Panc1 (cell line): ENCODE measurements at regions not wholly inside any gene's neighbourhood (a gene's known extent, or its start where the extent isn't known, plus 50 kb on each side); places are given as distances from the start of the nearest gene placed in this dataset.

Source experiments
- ATAC-seq: fragments of 200-7000 bp; cut with Tn5 transposase; 2 replicates; pipeline ENCODE4 v1.9.1; 2020; ENCODE audit warnings: mild to moderate bottlenecking, moderate library complexity
- BruUV-seq: library from RNA; stranded (reverse); fragments of 400-500 nt; replicated peaks from 2 replicates; lab custom pipeline; 2021; lab: Mats Ljungman, UMichigan
- CTCF ChIA-PET: fragments of 300-600 bp; sonication (Branson Sonifier 250); formaldehyde crosslinking; loops from one replicate; lab custom pipeline; 2022; ENCODE audit warnings: antibody characterized with exemption; lab: Charles Lee
- POLR2A ChIA-PET: fragments of 300-600 bp; sonication (Branson Sonifier 250); formaldehyde crosslinking; loops from one replicate; lab custom pipeline; 2022; ENCODE audit warnings: antibody characterized with exemption; lab: Charles Lee
- DNase-seq: peaks from one replicate; pipeline ENCODE4 v3.0.0-alpha.2; 2010; ENCODE audit warnings: low read depth, low spot score
- H3K27ac ChIP-seq: 2 replicates; pipeline ENCODE4 v1.5.1; 2011; ENCODE audit warnings: mild to moderate bottlenecking, low read length, inconsistent platforms
- H3K27me3 ChIP-seq: fragments of 200-500 bp; sonication (Bioruptor generic); 2 replicates; pipeline ENCODE4 v1.6.0; 2014; ENCODE audit warnings: low read length, inconsistent platforms; ENCODE audit not compliant: control insufficient read depth, insufficient read depth
- H3K36me3 ChIP-seq: fragments of 200-500 bp; sonication (Bioruptor generic); 2 replicates; pipeline ENCODE4 v1.5.1; 2014; ENCODE audit warnings: inconsistent platforms, mild to moderate bottlenecking, low read length, moderate library complexity; ENCODE audit not compliant: control insufficient read depth, insufficient read depth
- H3K4me1 ChIP-seq: 2 replicates; pipeline ENCODE4 v1.5.1; 2011; ENCODE audit warnings: inconsistent platforms, mild to moderate bottlenecking, low read length, moderate library complexity; ENCODE audit not compliant: control insufficient read depth, insufficient read depth
- H3K4me3 ChIP-seq, 2 experiments: 2 replicates each; pipeline ENCODE4 v1.5.1; 2011 to 2012; ENCODE audit warnings: low read depth in 2 of 2, low read length in 2 of 2, mild to moderate bottlenecking in 2 of 2, inconsistent platforms in 1 of 2, moderate library complexity in 1 of 2
- H3K9me3 ChIP-seq: fragments of 200-500 bp; sonication (Bioruptor generic); 2 replicates; pipeline ENCODE4 v1.5.1; 2014; ENCODE audit warnings: low read depth, mild to moderate bottlenecking, inconsistent platforms, low read length, moderate library complexity; ENCODE audit not compliant: control insufficient read depth, insufficient read depth
- POLR2AphosphoS5 ChIP-seq: IDR thresholded peaks from 2 replicates; pipeline ENCODE4 v1.6.1; 2012; ENCODE audit warnings: mild to moderate bottlenecking, low read depth, low read length, moderate library complexity
- SIN3A ChIP-seq: IDR thresholded peaks from 2 replicates; pipeline ENCODE4 v1.6.1; 2012; ENCODE audit warnings: low read depth, mild to moderate bottlenecking, low read length, moderate library complexity, borderline replicate concordance; ENCODE audit not compliant: insufficient read depth
- TCF7L2 ChIP-seq: IDR thresholded peaks from 2 replicates; pipeline ENCODE4 v1.6.1; 2011; ENCODE audit warnings: mild to moderate bottlenecking, low read depth, low read length, inconsistent platforms
- in situ Hi-C: cut with HindIII; loops from 2 replicates; pipeline ENCODE4 v1.10.0; 2016; ENCODE audit warnings: low sequenced_read_pairs, low pct_unique_long_range_greater_than_20kb
- intact Hi-C: fragments of 100-400 bp; cut with micrococcal nuclease; formaldehyde crosslinking; loops from one replicate; pipeline ENCODE4 v1.10.0; 2022; ENCODE audit not compliant: unreplicated experiment
- TF ChIP-seq, protein P1 (sequence below), 2 experiments: IDR thresholded peaks; 2 replicates each; pipeline ENCODE4 v1.6.1; 2011 to 2012; ENCODE audit warnings: low read depth in 2 of 2, control low read depth in 1 of 2, low read length in 1 of 2, mild to moderate bottlenecking in 1 of 2, moderate library complexity in 1 of 2; ENCODE audit not compliant: insufficient read depth in 1 of 2
- TF ChIP-seq, protein P2 (sequence below): fragments of 450-650 bp; IDR thresholded peaks from 2 replicates; pipeline ENCODE4 v1.5.1; 2017; ENCODE audit warnings: mild to moderate bottlenecking

DNA sequence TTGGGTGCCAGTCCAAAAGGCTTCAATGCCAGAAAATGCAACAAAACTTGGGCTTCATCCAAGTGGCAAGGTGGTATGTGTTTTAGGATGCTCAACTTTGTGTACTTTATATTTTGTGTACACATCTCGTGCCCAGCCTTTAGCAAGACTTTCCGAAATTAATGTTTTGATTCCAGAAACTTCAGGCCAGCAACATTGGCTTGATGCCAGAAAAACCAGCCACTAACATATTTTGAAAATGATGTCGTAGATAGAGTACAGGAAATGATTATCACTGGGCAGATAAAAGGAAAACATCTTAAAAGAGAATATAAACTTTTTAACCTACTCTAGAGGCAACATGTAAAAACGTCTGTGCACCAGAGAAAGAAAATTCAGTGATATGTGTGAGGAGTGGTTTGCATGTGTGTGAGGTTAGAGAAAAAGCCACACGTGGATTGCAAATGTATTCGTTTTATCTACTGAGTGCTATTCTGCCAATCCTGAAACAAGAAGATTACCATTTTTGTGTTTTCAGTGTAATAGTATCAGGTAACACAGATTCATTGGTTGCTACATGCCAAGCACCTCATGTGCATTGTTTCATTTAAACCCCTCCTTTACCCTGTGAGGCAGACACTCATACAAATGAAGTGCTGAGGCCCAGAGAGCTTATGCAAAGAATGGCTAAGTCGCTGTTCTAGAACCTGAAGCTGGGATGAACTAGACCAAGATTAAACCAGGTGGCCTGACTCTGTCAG lies 264.8 kb downstream of the C1D start:
- ChIA-PET POLR2A (no interaction called here), CTCF (no interaction called here)
- Histone ChIP-seq H3K9me3 (no peaks in the 10 kb centered on the region), H3K27me3 (no peaks in the 10 kb centered on the region), H3K36me3 (no peaks in the 10 kb centered on the region), H3K27ac (no peak overlapping the region), H3K4me3 (no peak overlapping the region), H3K4me1 (no peaks in the 10 kb centered on the region)
- in situ Hi-C loops (no loop called here), intact Hi-C loops (no loop called here)
- ATAC-seq (no peak), DNase-seq (no peak)
- no TSS peak for BruUV-seq
- TF ChIP-seq, protein P1, sequence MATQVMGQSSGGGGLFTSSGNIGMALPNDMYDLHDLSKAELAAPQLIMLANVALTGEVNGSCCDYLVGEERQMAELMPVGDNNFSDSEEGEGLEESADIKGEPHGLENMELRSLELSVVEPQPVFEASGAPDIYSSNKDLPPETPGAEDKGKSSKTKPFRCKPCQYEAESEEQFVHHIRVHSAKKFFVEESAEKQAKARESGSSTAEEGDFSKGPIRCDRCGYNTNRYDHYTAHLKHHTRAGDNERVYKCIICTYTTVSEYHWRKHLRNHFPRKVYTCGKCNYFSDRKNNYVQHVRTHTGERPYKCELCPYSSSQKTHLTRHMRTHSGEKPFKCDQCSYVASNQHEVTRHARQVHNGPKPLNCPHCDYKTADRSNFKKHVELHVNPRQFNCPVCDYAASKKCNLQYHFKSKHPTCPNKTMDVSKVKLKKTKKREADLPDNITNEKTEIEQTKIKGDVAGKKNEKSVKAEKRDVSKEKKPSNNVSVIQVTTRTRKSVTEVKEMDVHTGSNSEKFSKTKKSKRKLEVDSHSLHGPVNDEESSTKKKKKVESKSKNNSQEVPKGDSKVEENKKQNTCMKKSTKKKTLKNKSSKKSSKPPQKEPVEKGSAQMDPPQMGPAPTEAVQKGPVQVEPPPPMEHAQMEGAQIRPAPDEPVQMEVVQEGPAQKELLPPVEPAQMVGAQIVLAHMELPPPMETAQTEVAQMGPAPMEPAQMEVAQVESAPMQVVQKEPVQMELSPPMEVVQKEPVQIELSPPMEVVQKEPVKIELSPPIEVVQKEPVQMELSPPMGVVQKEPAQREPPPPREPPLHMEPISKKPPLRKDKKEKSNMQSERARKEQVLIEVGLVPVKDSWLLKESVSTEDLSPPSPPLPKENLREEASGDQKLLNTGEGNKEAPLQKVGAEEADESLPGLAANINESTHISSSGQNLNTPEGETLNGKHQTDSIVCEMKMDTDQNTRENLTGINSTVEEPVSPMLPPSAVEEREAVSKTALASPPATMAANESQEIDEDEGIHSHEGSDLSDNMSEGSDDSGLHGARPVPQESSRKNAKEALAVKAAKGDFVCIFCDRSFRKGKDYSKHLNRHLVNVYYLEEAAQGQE (IDR thresholded peaks at IDR 0.05; ENCODE audit: insufficient read depth in 1 of 2, low read depth in 2 of 2, low read length in 1 of 2), result no peak
- TF ChIP-seq SIN3A (no peak), POLR2AphosphoS5 (no peak), TCF7L2 (no peak)
- TF ChIP-seq, protein P2, sequence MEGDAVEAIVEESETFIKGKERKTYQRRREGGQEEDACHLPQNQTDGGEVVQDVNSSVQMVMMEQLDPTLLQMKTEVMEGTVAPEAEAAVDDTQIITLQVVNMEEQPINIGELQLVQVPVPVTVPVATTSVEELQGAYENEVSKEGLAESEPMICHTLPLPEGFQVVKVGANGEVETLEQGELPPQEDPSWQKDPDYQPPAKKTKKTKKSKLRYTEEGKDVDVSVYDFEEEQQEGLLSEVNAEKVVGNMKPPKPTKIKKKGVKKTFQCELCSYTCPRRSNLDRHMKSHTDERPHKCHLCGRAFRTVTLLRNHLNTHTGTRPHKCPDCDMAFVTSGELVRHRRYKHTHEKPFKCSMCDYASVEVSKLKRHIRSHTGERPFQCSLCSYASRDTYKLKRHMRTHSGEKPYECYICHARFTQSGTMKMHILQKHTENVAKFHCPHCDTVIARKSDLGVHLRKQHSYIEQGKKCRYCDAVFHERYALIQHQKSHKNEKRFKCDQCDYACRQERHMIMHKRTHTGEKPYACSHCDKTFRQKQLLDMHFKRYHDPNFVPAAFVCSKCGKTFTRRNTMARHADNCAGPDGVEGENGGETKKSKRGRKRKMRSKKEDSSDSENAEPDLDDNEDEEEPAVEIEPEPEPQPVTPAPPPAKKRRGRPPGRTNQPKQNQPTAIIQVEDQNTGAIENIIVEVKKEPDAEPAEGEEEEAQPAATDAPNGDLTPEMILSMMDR, result no peak

DNA sequence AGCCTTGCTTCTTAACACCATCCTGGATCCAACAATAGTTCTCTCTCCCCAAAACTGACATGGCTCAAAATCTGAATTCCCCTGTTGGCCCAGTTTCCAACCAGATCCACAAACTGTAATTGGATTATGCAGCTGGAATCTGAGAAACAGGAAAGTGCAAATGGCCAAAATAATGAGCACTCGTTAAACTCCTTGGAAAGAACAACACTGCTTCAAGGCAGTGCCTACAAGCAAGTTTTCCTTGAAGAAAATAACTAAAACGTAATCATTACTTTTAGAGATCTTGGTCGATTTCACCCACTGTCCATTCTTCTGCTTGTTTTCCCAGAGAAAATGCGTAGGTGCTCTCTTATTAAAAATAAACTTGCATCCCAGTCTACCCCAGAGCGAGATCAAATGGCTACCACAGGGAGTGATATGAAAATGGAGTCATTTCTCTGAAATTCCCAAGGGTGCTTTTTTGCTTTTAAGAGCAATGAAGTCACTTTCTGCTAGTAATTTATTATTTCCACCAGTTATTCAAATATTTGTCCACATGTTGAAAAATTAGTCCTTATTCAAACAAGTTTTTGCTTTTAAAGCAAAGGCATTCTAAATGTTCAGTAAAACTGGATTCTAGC lies 264.2 kb downstream of the C1D start:
- ChIA-PET POLR2A (no interaction called here), CTCF (no interaction called here)
- Histone ChIP-seq H3K4me1 (no peaks in the 10 kb centered on the region), H3K27ac (no peak overlapping the region), H3K36me3 (no peaks in the 10 kb centered on the region), H3K9me3 (no peaks in the 10 kb centered on the region), H3K27me3 (no peaks in the 10 kb centered on the region), H3K4me3 (no peak overlapping the region)
- no TSS peak for BruUV-seq
- ATAC-seq, result no peak
- in situ Hi-C loops (no loop called here), intact Hi-C loops (no loop called here)
- DNase-seq, result no peak
- TF ChIP-seq, protein P2, result no peak
- TF ChIP-seq TCF7L2, result no peak
- TF ChIP-seq SIN3A, result no peak
- TF ChIP-seq, protein P1 (IDR thresholded peaks at IDR 0.05; ENCODE audit: insufficient read depth in 1 of 2, low read depth in 2 of 2, low read length in 1 of 2), result no peak
- no peak for TF ChIP-seq POLR2AphosphoS5
